NB4 (cell line): ENCODE measurements at regions not wholly inside any gene's neighbourhood (a gene's known extent, or its start where the extent isn't known, plus 50 kb on each side); places are given as distances from the start of the nearest gene placed in this dataset.

Experiments used
- POLR2A ChIP-seq: IDR thresholded peaks from 2 replicates; pipeline ENCODE4 v1.6.1; 2011; ENCODE audit warnings: mild to moderate bottlenecking; ENCODE audit not compliant: insufficient read length; ENCODE audit errors: extremely low read depth
- TF ChIP-seq, protein P1 (sequence below): IDR thresholded peaks from one replicate; pipeline ENCODE4 v1.5.1; 2012; ENCODE audit warnings: low read depth, low read length

DNA sequence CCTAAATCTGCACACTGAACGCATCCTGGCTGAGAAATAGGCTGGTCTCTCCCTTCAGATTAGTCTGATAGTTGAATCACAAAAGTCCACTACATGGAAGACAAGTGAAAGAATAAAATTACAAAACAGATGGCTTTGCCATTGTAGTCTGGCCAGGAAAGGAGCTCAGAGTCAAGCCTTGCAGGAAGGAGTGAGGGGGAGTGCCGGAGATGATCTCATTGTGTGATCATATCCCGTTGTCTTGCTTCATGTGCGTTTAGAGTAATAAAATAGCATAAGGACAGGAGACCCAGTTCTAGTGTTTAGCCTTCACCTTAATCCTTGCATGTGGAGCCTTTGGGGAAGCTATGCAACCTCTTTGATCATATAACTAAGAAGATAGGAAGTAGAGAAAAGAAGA lies 666.7 kb upstream of the RAG2 start:
- TF ChIP-seq, protein P1, sequence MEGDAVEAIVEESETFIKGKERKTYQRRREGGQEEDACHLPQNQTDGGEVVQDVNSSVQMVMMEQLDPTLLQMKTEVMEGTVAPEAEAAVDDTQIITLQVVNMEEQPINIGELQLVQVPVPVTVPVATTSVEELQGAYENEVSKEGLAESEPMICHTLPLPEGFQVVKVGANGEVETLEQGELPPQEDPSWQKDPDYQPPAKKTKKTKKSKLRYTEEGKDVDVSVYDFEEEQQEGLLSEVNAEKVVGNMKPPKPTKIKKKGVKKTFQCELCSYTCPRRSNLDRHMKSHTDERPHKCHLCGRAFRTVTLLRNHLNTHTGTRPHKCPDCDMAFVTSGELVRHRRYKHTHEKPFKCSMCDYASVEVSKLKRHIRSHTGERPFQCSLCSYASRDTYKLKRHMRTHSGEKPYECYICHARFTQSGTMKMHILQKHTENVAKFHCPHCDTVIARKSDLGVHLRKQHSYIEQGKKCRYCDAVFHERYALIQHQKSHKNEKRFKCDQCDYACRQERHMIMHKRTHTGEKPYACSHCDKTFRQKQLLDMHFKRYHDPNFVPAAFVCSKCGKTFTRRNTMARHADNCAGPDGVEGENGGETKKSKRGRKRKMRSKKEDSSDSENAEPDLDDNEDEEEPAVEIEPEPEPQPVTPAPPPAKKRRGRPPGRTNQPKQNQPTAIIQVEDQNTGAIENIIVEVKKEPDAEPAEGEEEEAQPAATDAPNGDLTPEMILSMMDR: no peak
- no peak for TF ChIP-seq POLR2A
